Osteoblast (primary cell): ENCODE measurements at regions not wholly inside any gene's neighbourhood (a gene's known extent, or its start where the extent isn't known, plus 50 kb on each side); places are given as distances from the start of the nearest gene placed in this dataset.
A peak's percentile ranks its signal among the peaks of the same experiment; 100 is the strongest.

ENCODE experiments used
- DNase-seq: peaks from one replicate; pipeline ENCODE4 v3.0.0; 2011; ENCODE audit warnings: low spot score, mixed read lengths; ENCODE audit not compliant: insufficient read length; ENCODE audit errors: missing footprints
- H2AFZ ChIP-seq: 2 replicates; pipeline ENCODE4 v1.6.0; 2011; ENCODE audit warnings: mild to moderate bottlenecking, low read length
- H3K27ac ChIP-seq: 2 replicates; pipeline ENCODE4 v1.5.1; 2011; ENCODE audit warnings: mild to moderate bottlenecking, low read depth, low read length, moderate library complexity
- H3K27me3 ChIP-seq: 2 replicates; pipeline ENCODE4 v1.6.0; 2012; ENCODE audit warnings: mild to moderate bottlenecking, control low read depth, inconsistent platforms, low read length, moderate library complexity; ENCODE audit not compliant: insufficient read depth
- H3K36me3 ChIP-seq: 2 replicates; pipeline ENCODE4 v1.5.1; 2011; ENCODE audit warnings: mild to moderate bottlenecking, low read length, control low read depth, moderate library complexity; ENCODE audit not compliant: insufficient read depth
- H3K4me1 ChIP-seq: 2 replicates; pipeline ENCODE4 v1.5.1; 2011; ENCODE audit warnings: mild to moderate bottlenecking, low read length, control low read depth, moderate library complexity; ENCODE audit not compliant: insufficient read depth
- H3K4me2 ChIP-seq: 2 replicates; pipeline ENCODE4 v1.6.0; 2011; ENCODE audit warnings: mild to moderate bottlenecking, low read length; ENCODE audit not compliant: insufficient read depth
- H3K4me3 ChIP-seq: fragments of 200-600 bp; sonication (generic); 3 replicates; pipeline ENCODE4 v1.5.1; 2012; ENCODE audit warnings: mild to moderate bottlenecking, low read length, inconsistent platforms; ENCODE audit not compliant: insufficient read depth
- H3K79me2 ChIP-seq: 2 replicates; pipeline ENCODE4 v1.6.0; 2012; ENCODE audit warnings: mild to moderate bottlenecking, low read length, control low read depth, inconsistent platforms; ENCODE audit not compliant: insufficient read depth
- H3K9me3 ChIP-seq: 2 replicates; pipeline ENCODE4 v1.5.1; 2011; ENCODE audit warnings: low read depth, low read length, control low read depth
- H4K20me1 ChIP-seq: 2 replicates; pipeline ENCODE4 v1.6.0; 2012; ENCODE audit warnings: mild to moderate bottlenecking, low read length, control low read depth; ENCODE audit not compliant: insufficient read depth
- TF ChIP-seq, protein P1 (sequence below): IDR thresholded peaks from 2 replicates; pipeline ENCODE4 v1.5.1; 2011; ENCODE audit warnings: mild to moderate bottlenecking, low read depth, low read length, moderate library complexity; ENCODE audit errors: extremely low read depth

DNA sequence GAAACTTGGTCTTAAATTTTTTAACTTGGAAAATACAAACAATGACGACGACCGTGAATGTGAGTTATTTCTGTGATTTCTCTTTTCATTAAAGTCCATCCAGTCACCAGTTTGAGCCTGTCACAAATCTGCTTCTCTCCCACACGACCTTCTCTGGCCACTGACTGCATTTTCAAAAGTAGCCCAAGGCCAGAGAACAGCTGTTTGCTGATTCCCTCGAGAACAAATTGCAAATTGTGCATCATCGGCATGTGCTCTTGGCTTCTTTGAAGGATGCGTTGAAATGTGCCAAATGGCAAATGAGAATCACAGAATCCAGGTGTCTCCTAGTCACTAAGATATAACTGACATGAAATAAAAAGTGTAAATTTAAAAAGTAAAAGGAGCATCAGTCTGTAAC lies 106.4 kb downstream of the AQP9 start:
- H3K27ac ChIP-seq: no peak overlapping the region
- H3K79me2 ChIP-seq: no peaks in the 10 kb centered on the region
- no peak for DNase-seq
- H3K4me1 ChIP-seq: peaks cover 5% of the 10 kb centered on the region
- no peaks in the 10 kb centered on the region for H4K20me1 ChIP-seq
- no peak overlapping the region for H3K4me2 ChIP-seq
- no peaks in the 10 kb centered on the region for H3K9me3 ChIP-seq
- H2AFZ ChIP-seq: no peak overlapping the region
- TF ChIP-seq, protein P1, sequence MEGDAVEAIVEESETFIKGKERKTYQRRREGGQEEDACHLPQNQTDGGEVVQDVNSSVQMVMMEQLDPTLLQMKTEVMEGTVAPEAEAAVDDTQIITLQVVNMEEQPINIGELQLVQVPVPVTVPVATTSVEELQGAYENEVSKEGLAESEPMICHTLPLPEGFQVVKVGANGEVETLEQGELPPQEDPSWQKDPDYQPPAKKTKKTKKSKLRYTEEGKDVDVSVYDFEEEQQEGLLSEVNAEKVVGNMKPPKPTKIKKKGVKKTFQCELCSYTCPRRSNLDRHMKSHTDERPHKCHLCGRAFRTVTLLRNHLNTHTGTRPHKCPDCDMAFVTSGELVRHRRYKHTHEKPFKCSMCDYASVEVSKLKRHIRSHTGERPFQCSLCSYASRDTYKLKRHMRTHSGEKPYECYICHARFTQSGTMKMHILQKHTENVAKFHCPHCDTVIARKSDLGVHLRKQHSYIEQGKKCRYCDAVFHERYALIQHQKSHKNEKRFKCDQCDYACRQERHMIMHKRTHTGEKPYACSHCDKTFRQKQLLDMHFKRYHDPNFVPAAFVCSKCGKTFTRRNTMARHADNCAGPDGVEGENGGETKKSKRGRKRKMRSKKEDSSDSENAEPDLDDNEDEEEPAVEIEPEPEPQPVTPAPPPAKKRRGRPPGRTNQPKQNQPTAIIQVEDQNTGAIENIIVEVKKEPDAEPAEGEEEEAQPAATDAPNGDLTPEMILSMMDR: no peak
- no peaks in the 10 kb centered on the region for H3K36me3 ChIP-seq
- H3K27me3 ChIP-seq: peaks cover 24% of the 10 kb centered on the region
- no peak overlapping the region for H3K4me3 ChIP-seq

DNA sequence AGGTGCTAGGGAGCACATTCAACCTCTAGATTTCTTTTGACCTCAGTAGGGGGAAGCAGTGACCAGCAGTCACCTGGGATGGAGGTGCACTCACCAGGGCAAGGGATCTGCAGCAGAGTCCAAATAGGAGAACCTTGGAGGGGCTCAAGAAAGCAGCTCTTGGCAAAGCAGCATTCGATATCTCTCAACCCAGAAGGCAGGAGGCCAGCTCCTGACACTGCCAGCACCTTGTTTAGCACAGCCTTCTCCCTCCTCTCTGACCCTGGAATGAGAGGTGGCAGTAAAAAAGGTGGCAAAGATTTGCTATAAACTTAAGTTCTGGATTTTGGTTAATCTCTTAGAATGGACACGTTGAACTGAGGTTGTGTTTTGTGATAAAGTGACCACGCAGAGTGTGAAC lies 107.9 kb downstream of the AQP9 start:
- no peaks in the 10 kb centered on the region for H3K9me3 ChIP-seq
- no peak overlapping the region for H3K27ac ChIP-seq
- no peak overlapping the region for H2AFZ ChIP-seq
- no peaks in the 10 kb centered on the region for H3K36me3 ChIP-seq
- H3K4me3 ChIP-seq: no peak overlapping the region
- H4K20me1 ChIP-seq: no peaks in the 10 kb centered on the region
- no peaks in the 10 kb centered on the region for H3K79me2 ChIP-seq
- H3K4me2 ChIP-seq: no peak overlapping the region
- peaks cover 5% of the 10 kb centered on the region for H3K4me1 ChIP-seq
- TF ChIP-seq, protein P1: no peak
- DNase-seq: no peak
- peaks cover 35% of the 10 kb centered on the region for H3K27me3 ChIP-seq

DNA sequence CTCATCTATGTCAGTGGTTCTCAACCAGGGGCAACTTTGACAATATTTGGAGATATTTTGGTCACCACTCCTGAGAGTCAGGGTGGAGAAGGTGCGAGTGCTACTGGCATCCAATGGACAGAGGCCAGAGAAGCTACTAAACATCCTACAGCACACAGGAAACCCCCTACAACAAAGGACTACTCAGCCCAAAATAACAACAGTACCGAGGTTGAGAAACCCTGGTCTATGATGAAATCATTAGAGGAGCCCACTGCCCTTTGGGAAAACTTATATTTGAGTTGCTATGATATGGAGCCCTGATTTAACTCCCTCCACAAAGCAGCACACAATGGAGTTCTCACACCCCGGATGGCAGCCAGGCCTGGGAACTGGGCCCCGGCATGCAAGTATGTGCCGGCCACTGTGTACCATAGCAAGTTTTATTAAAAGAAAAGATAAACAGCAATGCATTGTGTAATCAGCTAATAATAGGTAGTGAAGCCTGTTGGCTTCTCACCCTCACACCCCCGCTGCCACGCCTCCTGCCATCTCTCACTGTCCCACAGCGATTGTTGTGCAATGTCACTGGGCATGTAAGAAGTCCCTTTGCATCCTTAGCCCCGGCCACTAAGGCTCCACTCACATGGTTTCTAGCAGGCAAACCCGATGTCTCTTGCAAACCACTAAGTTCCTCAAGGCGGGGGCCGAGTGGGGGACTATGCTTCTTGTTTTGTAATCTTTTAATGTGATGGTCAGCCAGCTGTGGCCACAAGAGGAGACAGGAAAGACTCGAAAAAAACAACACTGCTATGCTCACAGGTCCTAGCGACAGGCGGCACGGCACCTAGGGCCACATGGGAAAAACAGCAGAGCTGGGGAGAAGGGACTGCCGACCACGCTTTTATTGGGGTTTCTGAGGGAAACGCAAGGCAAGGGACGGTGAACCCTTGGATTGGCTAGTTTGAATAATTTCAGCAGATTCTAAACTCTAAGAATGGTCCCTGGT lies 110.0 kb downstream of the AQP9 start:
- no peak overlapping the region for H3K27ac ChIP-seq

More for the DNA sequence above, 110.0 kb downstream of the AQP9 start:
- Histone ChIP-seq H3K9me3 (no peaks in the 10 kb centered on the region), H4K20me1 (no peaks in the 10 kb centered on the region), H3K4me1 (peaks cover 5% of the 10 kb centered on the region), H3K36me3 (no peaks in the 10 kb centered on the region), H3K79me2 (no peaks in the 10 kb centered on the region), H3K27me3 (peaks cover 46% of the 10 kb centered on the region), H2AFZ (peak overlapping the region; percentile 62), H3K4me3 (no peak overlapping the region), H3K4me2 (no peak overlapping the region)
- DNase-seq: no peak
- TF ChIP-seq, protein P1: no peak
